ENCODE measurements at regions not wholly inside any gene's neighbourhood (a gene's known extent, or its start where the extent isn't known, plus 50 kb on each side); places are given as distances from the start of the nearest gene placed in this dataset.

DNA sequence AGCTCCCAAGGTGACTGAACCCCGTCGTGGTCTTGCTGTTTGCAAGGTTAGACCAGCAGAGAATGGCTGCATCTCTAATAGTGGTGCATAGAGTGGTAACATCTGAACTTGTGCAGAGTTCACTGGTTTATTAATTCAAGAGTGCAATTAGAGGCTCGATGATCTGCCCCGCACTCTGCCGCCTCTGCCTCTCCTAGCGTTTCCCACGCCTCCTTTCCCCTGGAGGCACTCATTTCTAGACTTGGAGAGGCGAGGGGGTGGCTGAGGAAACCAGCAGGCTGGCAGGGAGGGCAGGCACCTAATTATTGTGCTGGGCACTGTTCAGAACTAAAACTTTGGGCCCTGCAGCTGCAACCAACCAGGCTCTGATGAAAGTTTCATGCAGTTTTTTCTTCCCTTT is 363.5 kb upstream of the EEF2KMT start:
- no peak overlapping the region for H3K4me3 ChIP-seq (ENCODE audit: low read length)
- TF ChIP-seq CTCF (IDR thresholded peaks at IDR 0.05; ENCODE audit: insufficient read depth, low read depth, low read length, missing control alignments), result no peak
- DNase-seq (ENCODE audit: low read depth), result no peak

GRCh38 chr16:5460701-5461100 is 363.1 kb upstream of the EEF2KMT start:
- no peak for TF ChIP-seq CTCF (IDR thresholded peaks at IDR 0.05; ENCODE audit: insufficient read depth, low read depth, low read length, missing control alignments)
- H3K4me3 ChIP-seq (ENCODE audit: low read length), result no peak overlapping the region
- DNase-seq (ENCODE audit: low read depth), result no peak

- no peak overlapping the region for H3K4me3 ChIP-seq (ENCODE audit: low read length)
- no peak for TF ChIP-seq CTCF (IDR thresholded peaks at IDR 0.05; ENCODE audit: insufficient read depth, low read depth, low read length, missing control alignments)
- no peak for DNase-seq (ENCODE audit: low read depth)
Measured at GRCh38 chr16:5459863-5460262, 362.3 kb upstream of the EEF2KMT start.

DNA sequence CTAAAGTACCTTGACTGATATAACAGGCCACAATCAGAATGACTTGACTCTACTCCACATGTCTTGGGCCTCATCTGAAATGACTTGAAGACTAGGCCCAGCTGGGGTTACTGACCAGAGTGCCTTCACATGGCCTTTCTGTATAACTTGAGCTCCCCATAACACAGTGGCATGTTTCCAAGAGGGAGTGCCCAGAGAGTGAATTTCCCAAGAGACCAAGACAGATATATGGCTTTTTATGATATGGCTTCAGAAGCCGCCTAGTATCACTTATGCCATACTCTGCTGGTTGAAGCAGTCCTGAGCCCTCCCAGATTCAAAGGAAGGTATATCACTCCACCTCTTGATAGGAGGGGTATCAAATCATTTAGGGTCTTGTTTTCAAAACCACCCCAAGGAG is 357.5 kb upstream of the EEF2KMT start:
- DNase-seq (ENCODE audit: low read depth), result no peak
- H3K4me3 ChIP-seq (ENCODE audit: low read length), result no peak overlapping the region
- TF ChIP-seq CTCF (IDR thresholded peaks at IDR 0.05; ENCODE audit: insufficient read depth, low read depth, low read length, missing control alignments), result no peak

DNA sequence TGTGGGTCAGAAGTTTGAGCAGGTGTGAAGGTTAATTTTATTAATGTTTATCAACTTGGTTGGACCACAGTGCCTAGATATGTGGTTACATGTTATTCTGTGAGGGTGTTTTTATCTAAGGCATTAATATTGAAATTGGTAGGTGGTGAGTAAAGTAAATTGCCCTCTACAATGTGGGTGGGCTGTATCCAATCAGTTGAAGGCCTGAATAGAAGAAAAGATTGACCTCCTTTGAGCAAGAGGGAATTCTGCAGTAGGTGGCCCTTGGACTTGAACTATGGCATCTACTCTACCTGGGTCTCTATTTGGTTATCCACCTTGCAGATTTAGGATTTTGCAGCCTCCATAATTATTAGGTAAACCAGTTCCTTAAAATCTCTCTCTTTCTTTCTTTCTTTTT is 356.8 kb upstream of the EEF2KMT start:
- no peak for DNase-seq (ENCODE audit: low read depth)
- no peak for TF ChIP-seq CTCF (IDR thresholded peaks at IDR 0.05; ENCODE audit: insufficient read depth, low read depth, low read length, missing control alignments)
- H3K4me3 ChIP-seq (ENCODE audit: low read length), result no peak overlapping the region

- H3K4me3 ChIP-seq (ENCODE audit: low read length), result no peak overlapping the region
- no peak for DNase-seq (ENCODE audit: low read depth)
- no peak for TF ChIP-seq CTCF (IDR thresholded peaks at IDR 0.05; ENCODE audit: insufficient read depth, low read depth, low read length, missing control alignments)
Measured at GRCh38 chr16:5451641-5452040, 354.0 kb upstream of the EEF2KMT start.

DNA sequence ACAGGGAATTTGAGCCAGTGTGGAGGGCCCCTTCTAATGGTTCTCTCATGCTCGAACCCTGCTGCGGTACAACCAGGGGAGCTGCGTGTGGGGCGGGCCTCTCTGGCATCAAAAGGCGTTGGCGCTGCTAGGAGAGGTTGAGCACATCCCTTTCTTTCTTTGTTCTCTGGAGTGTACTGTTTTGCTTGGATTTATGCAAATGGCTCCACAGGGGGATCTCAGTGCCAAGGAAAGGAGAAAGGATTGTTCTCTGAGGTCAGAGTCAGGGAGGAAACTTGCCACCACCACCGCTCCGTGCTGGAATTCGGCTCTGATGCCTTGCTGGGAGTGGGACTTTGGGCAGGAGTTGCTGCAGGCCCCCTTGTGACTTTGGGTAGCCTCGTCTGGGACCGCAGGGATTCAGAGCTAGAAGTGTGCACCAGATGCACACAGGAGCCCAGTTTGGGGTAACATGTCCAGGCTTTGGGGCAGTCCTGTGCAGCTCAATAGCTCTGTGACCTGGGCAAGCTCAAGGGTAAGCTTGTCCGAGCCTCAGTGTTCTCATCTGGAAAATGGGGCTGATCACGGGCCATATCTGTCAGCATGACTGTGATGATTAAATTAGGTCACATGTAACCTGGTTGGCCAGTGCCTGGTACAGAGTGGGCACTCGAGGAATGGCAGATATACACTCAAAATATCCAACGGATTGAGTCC is 353.0 kb upstream of the EEF2KMT start:
- no peak for DNase-seq (ENCODE audit: low read depth)
- no peak overlapping the region for H3K4me3 ChIP-seq (ENCODE audit: low read length)
- TF ChIP-seq CTCF (IDR thresholded peaks at IDR 0.05; ENCODE audit: insufficient read depth, low read depth, low read length, missing control alignments), result no peak

All from epithelial cell of esophagus (primary cell).